GM12892 (cell line): ENCODE measurements at regions not wholly inside any gene's neighbourhood (a gene's known extent, or its start where the extent isn't known, plus 50 kb on each side); places are given as distances from the start of the nearest gene placed in this dataset.

Source experiments
- POLR2A ChIP-seq: IDR thresholded peaks from 2 replicates; pipeline ENCODE4 v1.6.1; 2011; ENCODE audit warnings: low read depth, low read length, control low read depth
- POLR2AphosphoS5 ChIP-seq: IDR thresholded peaks from 2 replicates; pipeline ENCODE4 v1.6.1; 2011; ENCODE audit warnings: low read depth, low read length, control low read depth
- TAF1 ChIP-seq: IDR thresholded peaks from 2 replicates; pipeline ENCODE4 v1.6.1; 2011; ENCODE audit warnings: low read depth, mild to moderate bottlenecking, control low read depth, low read length, borderline replicate concordance

DNA sequence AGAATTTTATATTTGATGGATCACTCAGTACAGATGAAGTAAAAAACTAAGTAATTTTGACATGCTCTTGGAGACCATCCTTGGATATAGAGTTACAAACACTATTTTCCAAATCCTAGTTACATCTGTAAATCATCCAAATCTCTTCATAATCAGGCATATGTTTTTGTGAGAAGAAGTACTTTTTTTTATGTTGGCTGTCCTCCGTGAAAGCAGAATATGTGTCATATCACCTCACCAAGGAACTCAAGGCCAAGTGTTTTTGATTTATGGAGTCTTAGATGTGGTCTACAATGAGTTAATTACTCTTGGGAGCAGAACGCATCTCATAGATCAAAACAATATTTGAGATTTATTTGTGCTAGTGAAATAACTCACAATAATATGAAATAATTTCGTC, 416.5 kb upstream of the TGFBR2 start:
- TF ChIP-seq POLR2A, result no peak
- no peak for TF ChIP-seq POLR2AphosphoS5
- no peak for TF ChIP-seq TAF1
